ENCODE measurements at regions not wholly inside any gene's neighbourhood (a gene's known extent, or its start where the extent isn't known, plus 50 kb on each side); places are given as distances from the start of the nearest gene placed in this dataset.

DNA sequence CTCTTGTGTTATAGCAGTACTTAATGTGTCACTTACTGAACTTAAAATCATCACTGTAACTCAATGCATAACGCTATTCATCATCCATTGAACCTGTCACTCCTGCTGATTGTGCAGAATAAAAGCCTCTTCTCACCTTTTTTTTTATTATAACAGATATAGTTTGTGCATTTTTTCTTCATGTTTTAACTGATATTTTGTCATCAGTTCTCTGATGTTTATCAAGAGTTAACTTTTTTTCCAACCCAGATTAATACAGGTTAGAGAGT lies 100.4 kb downstream of the SLIT2 start:
- no peak for DNase-seq (ENCODE audit: low read depth in 1 of 2, low spot score in 1 of 2)
- Histone ChIP-seq H3K4me1 (ENCODE audit: low read depth) (peaks cover 28% of the 10 kb centered on the region), H3K27ac (no peak overlapping the region), H3K36me3 (no peaks in the 10 kb centered on the region), H3K4me3 (no peak overlapping the region), H3K9me3 (ENCODE audit: low read depth) (no peaks in the 10 kb centered on the region), H3K27me3 (no peaks in the 10 kb centered on the region)
- TF ChIP-seq, protein P1, sequence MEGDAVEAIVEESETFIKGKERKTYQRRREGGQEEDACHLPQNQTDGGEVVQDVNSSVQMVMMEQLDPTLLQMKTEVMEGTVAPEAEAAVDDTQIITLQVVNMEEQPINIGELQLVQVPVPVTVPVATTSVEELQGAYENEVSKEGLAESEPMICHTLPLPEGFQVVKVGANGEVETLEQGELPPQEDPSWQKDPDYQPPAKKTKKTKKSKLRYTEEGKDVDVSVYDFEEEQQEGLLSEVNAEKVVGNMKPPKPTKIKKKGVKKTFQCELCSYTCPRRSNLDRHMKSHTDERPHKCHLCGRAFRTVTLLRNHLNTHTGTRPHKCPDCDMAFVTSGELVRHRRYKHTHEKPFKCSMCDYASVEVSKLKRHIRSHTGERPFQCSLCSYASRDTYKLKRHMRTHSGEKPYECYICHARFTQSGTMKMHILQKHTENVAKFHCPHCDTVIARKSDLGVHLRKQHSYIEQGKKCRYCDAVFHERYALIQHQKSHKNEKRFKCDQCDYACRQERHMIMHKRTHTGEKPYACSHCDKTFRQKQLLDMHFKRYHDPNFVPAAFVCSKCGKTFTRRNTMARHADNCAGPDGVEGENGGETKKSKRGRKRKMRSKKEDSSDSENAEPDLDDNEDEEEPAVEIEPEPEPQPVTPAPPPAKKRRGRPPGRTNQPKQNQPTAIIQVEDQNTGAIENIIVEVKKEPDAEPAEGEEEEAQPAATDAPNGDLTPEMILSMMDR (IDR thresholded peaks at IDR 0.05; ENCODE audit: low read depth, low read length): no peak

GRCh38 chr4:20353646-20354045 lies 101.9 kb downstream of the SLIT2 start:
- Histone ChIP-seq H3K27me3 (no peaks in the 10 kb centered on the region), H3K27ac (peak overlapping the region; percentile 25), H3K4me3 (no peak overlapping the region), H3K36me3 (no peaks in the 10 kb centered on the region), H3K9me3 (ENCODE audit: low read depth) (no peaks in the 10 kb centered on the region), H3K4me1 (ENCODE audit: low read depth) (peaks cover 28% of the 10 kb centered on the region)
- TF ChIP-seq, protein P1 (IDR thresholded peaks at IDR 0.05; ENCODE audit: low read depth, low read length): no peak
- DNase-seq (ENCODE audit: low read depth in 1 of 2, low spot score in 1 of 2): no peak

DNA sequence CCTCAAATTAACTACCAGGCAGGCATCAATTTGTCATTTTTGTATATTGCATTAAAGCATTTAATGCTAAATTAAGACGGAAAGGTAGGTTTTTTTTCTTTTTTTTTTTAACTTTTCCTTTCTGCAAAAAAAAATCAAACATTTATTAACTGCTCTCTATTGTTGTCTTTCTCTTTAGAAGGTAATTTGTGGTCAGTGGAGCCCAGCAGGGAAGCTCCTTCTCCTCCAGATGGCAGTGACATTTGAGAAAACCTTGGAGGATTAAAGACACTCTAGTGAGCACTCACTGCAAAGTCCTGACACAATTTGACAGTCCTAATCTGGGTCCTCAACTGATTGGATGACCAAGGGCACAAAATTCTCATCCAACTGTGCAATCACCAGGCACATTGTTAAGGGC lies 102.4 kb downstream of the SLIT2 start:
- Histone ChIP-seq H3K27me3 (no peaks in the 10 kb centered on the region), H3K4me3 (no peak overlapping the region), H3K27ac (peak overlapping the region; percentile 49), H3K9me3 (ENCODE audit: low read depth) (no peaks in the 10 kb centered on the region), H3K36me3 (no peaks in the 10 kb centered on the region), H3K4me1 (ENCODE audit: low read depth) (peaks cover 28% of the 10 kb centered on the region)
- TF ChIP-seq, protein P1 (IDR thresholded peaks at IDR 0.05; ENCODE audit: low read depth, low read length): no peak
- DNase-seq (ENCODE audit: low read depth in 1 of 2, low spot score in 1 of 2): peak in 1 of 2 donors; percentile 17

GRCh38 chr4:20356565-20356964 lies 104.9 kb downstream of the SLIT2 start:
- TF ChIP-seq, protein P1 (IDR thresholded peaks at IDR 0.05; ENCODE audit: low read depth, low read length): no peak
- Histone ChIP-seq H3K4me3 (no peak overlapping the region), H3K9me3 (ENCODE audit: low read depth) (no peaks in the 10 kb centered on the region), H3K36me3 (no peaks in the 10 kb centered on the region), H3K4me1 (ENCODE audit: low read depth) (peaks cover 28% of the 10 kb centered on the region), H3K27ac (no peak overlapping the region), H3K27me3 (no peaks in the 10 kb centered on the region)
- peak; percentile 45 to 58 for DNase-seq (ENCODE audit: low read depth in 1 of 2, low spot score in 1 of 2)

DNA sequence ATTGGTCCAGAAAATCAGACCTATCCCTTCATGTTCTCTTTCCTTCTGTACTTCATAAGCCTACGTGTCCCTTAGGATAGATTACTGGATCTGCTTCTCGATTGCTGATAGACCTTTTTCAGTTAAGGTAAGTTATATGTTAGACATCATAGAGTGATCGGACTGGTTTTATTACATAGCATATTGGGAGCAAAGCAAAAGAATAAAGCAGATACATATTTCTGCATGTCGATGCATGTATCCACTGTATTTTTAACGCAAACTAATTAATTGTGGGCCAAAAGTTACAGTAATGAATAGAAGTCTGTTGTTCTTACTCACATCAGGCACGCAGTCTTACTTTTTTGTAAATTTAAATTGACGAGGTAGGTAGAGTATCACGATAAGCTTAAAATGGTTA lies 106.4 kb downstream of the SLIT2 start:
- no peaks in the 10 kb centered on the region for H3K36me3 ChIP-seq
- no peak for DNase-seq (ENCODE audit: low read depth in 1 of 2, low spot score in 1 of 2)
- H3K27me3 ChIP-seq: no peaks in the 10 kb centered on the region
- no peaks in the 10 kb centered on the region for H3K9me3 ChIP-seq (ENCODE audit: low read depth)
- H3K4me1 ChIP-seq (ENCODE audit: low read depth): peaks cover 22% of the 10 kb centered on the region
- H3K4me3 ChIP-seq: no peak overlapping the region
- TF ChIP-seq, protein P1 (IDR thresholded peaks at IDR 0.05; ENCODE audit: low read depth, low read length): no peak
- H3K27ac ChIP-seq: no peak overlapping the region

DNA sequence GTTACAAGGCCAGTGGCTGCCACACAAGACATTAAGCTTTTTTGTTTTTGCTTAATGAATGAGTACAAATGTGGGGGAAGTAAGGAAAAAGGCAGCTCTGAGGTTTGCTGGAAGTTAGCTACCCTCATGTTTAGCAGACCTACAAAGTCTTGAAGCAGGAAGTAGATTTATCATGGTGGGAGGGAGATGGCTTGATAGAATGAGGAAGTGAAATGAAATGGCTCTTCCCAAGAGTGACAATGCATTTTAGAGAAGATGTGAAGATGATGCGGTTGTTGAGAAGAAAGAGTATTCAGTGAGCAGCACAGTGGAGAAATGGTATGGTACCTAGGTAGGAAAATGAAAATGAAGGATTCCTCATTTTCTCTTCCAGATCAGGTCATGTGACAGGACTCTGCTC lies 108.0 kb downstream of the SLIT2 start:
- no peak for DNase-seq (ENCODE audit: low read depth in 1 of 2, low spot score in 1 of 2)
- Histone ChIP-seq H3K9me3 (ENCODE audit: low read depth) (no peaks in the 10 kb centered on the region), H3K4me1 (ENCODE audit: low read depth) (peaks cover 9% of the 10 kb centered on the region), H3K4me3 (no peak overlapping the region), H3K27ac (no peak overlapping the region), H3K27me3 (no peaks in the 10 kb centered on the region), H3K36me3 (no peaks in the 10 kb centered on the region)
- TF ChIP-seq, protein P1 (IDR thresholded peaks at IDR 0.05; ENCODE audit: low read depth, low read length): no peak
